OCI-LY1 (cell line): ENCODE measurements at regions not wholly inside any gene's neighbourhood (a gene's known extent, or its start where the extent isn't known, plus 50 kb on each side); places are given as distances from the start of the nearest gene placed in this dataset.

Source experiments
- EZH2 ChIP-seq: fragments of 200-600 bp; sonication (generic), shearing (Covaris generic); IDR thresholded peaks from 2 replicates; pipeline ENCODE4 v1.8.0; 2017; ENCODE audit warnings: borderline replicate concordance, mixed run types, mild to moderate bottlenecking, antibody characterized with exemption, low read length, moderate library complexity, mixed read lengths
- TF ChIP-seq, protein P1 (sequence below): fragments of 200-600 bp; sonication (generic), shearing (Covaris generic); IDR thresholded peaks from 2 replicates; pipeline ENCODE4 v1.5.1; 2017; ENCODE audit warnings: mild to moderate bottlenecking, antibody characterized with exemption, low read length, moderate library complexity, mixed read lengths

GRCh38 chr2:143942486-143942885 lies 577.4 kb downstream of the ZEB2 start:
- TF ChIP-seq, protein P1, sequence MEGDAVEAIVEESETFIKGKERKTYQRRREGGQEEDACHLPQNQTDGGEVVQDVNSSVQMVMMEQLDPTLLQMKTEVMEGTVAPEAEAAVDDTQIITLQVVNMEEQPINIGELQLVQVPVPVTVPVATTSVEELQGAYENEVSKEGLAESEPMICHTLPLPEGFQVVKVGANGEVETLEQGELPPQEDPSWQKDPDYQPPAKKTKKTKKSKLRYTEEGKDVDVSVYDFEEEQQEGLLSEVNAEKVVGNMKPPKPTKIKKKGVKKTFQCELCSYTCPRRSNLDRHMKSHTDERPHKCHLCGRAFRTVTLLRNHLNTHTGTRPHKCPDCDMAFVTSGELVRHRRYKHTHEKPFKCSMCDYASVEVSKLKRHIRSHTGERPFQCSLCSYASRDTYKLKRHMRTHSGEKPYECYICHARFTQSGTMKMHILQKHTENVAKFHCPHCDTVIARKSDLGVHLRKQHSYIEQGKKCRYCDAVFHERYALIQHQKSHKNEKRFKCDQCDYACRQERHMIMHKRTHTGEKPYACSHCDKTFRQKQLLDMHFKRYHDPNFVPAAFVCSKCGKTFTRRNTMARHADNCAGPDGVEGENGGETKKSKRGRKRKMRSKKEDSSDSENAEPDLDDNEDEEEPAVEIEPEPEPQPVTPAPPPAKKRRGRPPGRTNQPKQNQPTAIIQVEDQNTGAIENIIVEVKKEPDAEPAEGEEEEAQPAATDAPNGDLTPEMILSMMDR, result no peak
- no peak for TF ChIP-seq EZH2
